ENCODE measurements at regions not wholly inside any gene's neighbourhood (a gene's known extent, or its start where the extent isn't known, plus 50 kb on each side); places are given as distances from the start of the nearest gene placed in this dataset.

GRCh38 chr21:28779914-28780313 lies 212.8 kb downstream of the LTN1 start:
- Histone ChIP-seq H3F3A (replicated peaks; ENCODE audit: low read depth) (no peaks in the 10 kb centered on the region), H4K20me1 (replicated peaks; ENCODE audit: insufficient read depth) (no peaks in the 10 kb centered on the region), H3K36me3 (ENCODE audit: insufficient read depth) (no peaks in the 10 kb centered on the region), H3K4me3 (no peak overlapping the region), H2AFZ (no peak overlapping the region), H3K27ac (ENCODE audit: low read depth) (no peak overlapping the region), H3K9me2 (ENCODE audit: insufficient read depth) (peaks cover 18% of the 10 kb centered on the region), H3K27me3 (ENCODE audit: insufficient read depth) (no peaks in the 10 kb centered on the region), H3K4me1 (ENCODE audit: insufficient read depth) (no peaks in the 10 kb centered on the region), H3K79me2 (replicated peaks; ENCODE audit: insufficient read depth) (no peaks in the 10 kb centered on the region), H3K4me2 (no peak overlapping the region)
- no peak for ATAC-seq
- H3K4me3 Mint-ChIP-seq, result no peak overlapping the region
- no peak overlapping the region for H3K27ac Mint-ChIP-seq
- DNase-seq (ENCODE audit: low spot score), result no peak
- no peaks in the 10 kb centered on the region for H3K27me3 Mint-ChIP-seq (ENCODE audit: insufficient read depth, low read depth, poor library complexity)
- peaks cover 28% of the 10 kb centered on the region for H3K9me3 Mint-ChIP-seq
- TF ChIP-seq EZH2 (IDR thresholded peaks at IDR 0.05; ENCODE audit: low read depth, unreplicated experiment) (no peak), CREB1 (CRISPR knock-in tag; IDR thresholded peaks at IDR 0.05; ENCODE audit: low read depth) (no peak), ZNF331 (CRISPR knock-in tag; IDR thresholded peaks at IDR 0.05; ENCODE audit: low read depth) (no peak)
- TF ChIP-seq, protein P1, sequence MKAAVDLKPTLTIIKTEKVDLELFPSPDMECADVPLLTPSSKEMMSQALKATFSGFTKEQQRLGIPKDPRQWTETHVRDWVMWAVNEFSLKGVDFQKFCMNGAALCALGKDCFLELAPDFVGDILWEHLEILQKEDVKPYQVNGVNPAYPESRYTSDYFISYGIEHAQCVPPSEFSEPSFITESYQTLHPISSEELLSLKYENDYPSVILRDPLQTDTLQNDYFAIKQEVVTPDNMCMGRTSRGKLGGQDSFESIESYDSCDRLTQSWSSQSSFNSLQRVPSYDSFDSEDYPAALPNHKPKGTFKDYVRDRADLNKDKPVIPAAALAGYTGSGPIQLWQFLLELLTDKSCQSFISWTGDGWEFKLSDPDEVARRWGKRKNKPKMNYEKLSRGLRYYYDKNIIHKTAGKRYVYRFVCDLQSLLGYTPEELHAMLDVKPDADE (IDR thresholded peaks at IDR 0.05), result no peak
- TF ChIP-seq, protein P2, sequence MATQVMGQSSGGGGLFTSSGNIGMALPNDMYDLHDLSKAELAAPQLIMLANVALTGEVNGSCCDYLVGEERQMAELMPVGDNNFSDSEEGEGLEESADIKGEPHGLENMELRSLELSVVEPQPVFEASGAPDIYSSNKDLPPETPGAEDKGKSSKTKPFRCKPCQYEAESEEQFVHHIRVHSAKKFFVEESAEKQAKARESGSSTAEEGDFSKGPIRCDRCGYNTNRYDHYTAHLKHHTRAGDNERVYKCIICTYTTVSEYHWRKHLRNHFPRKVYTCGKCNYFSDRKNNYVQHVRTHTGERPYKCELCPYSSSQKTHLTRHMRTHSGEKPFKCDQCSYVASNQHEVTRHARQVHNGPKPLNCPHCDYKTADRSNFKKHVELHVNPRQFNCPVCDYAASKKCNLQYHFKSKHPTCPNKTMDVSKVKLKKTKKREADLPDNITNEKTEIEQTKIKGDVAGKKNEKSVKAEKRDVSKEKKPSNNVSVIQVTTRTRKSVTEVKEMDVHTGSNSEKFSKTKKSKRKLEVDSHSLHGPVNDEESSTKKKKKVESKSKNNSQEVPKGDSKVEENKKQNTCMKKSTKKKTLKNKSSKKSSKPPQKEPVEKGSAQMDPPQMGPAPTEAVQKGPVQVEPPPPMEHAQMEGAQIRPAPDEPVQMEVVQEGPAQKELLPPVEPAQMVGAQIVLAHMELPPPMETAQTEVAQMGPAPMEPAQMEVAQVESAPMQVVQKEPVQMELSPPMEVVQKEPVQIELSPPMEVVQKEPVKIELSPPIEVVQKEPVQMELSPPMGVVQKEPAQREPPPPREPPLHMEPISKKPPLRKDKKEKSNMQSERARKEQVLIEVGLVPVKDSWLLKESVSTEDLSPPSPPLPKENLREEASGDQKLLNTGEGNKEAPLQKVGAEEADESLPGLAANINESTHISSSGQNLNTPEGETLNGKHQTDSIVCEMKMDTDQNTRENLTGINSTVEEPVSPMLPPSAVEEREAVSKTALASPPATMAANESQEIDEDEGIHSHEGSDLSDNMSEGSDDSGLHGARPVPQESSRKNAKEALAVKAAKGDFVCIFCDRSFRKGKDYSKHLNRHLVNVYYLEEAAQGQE (IDR thresholded peaks at IDR 0.05; ENCODE audit: unreplicated experiment), result no peak
- no peaks in the 10 kb centered on the region for H3K4me1 Mint-ChIP-seq
- H3K36me3 Mint-ChIP-seq (ENCODE audit: low read depth), result peaks cover 4% of the 10 kb centered on the region; the same call in 1 of the 3 replicates

DNA sequence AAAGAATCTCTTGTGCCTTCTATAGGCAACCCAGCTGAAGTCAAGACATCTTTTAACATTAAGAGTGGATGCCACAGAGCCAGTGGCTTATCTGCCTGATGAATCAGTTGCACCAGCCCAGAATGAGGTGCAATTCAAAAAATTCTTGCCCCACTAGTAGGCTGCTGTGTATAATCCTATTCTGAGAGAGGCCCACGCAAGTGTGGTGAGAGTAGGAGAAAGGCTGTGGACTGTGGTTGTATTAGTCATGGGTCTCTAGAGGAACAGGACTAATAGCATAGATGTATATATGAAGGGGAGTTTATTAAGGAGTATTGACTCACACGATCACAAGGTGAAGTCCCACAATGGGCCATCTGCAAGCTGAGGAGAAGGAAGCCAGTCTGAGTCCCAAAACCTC lies 216.4 kb downstream of the LTN1 start:
- Histone ChIP-seq H3K4me3 (no peak overlapping the region), H3F3A (replicated peaks; ENCODE audit: low read depth) (no peaks in the 10 kb centered on the region), H3K4me2 (no peak overlapping the region), H3K27me3 (ENCODE audit: insufficient read depth) (no peaks in the 10 kb centered on the region), H3K79me2 (replicated peaks; ENCODE audit: insufficient read depth) (no peaks in the 10 kb centered on the region), H3K27ac (ENCODE audit: low read depth) (no peak overlapping the region), H3K4me1 (ENCODE audit: insufficient read depth) (no peaks in the 10 kb centered on the region), H3K9me2 (ENCODE audit: insufficient read depth) (peaks cover 15% of the 10 kb centered on the region), H2AFZ (no peak overlapping the region), H3K36me3 (ENCODE audit: insufficient read depth) (no peaks in the 10 kb centered on the region), H4K20me1 (replicated peaks; ENCODE audit: insufficient read depth) (no peaks in the 10 kb centered on the region)
- no peak for DNase-seq (ENCODE audit: low spot score)
- peaks cover 6% of the 10 kb centered on the region; the same call in 1 of the 3 replicates for H3K9me3 Mint-ChIP-seq
- ATAC-seq, result no peak
- H3K27ac Mint-ChIP-seq, result no peak overlapping the region
- H3K4me1 Mint-ChIP-seq, result no peaks in the 10 kb centered on the region
- no peaks in the 10 kb centered on the region for H3K36me3 Mint-ChIP-seq (ENCODE audit: low read depth)
- no peaks in the 10 kb centered on the region for H3K27me3 Mint-ChIP-seq (ENCODE audit: insufficient read depth, low read depth, poor library complexity)
- H3K4me3 Mint-ChIP-seq, result no peak overlapping the region
- TF ChIP-seq NANOG (IDR thresholded peaks at IDR 0.05; ENCODE audit: borderline replicate concordance) (no peak), STAT1 (IDR thresholded peaks at IDR 0.05; ENCODE audit: unreplicated experiment) (no peak), JUNB (IDR thresholded peaks at IDR 0.05; ENCODE audit: unreplicated experiment) (no peak), CREB1 (CRISPR knock-in tag; IDR thresholded peaks at IDR 0.05; ENCODE audit: low read depth) (no peak)
- TF ChIP-seq, protein P3, sequence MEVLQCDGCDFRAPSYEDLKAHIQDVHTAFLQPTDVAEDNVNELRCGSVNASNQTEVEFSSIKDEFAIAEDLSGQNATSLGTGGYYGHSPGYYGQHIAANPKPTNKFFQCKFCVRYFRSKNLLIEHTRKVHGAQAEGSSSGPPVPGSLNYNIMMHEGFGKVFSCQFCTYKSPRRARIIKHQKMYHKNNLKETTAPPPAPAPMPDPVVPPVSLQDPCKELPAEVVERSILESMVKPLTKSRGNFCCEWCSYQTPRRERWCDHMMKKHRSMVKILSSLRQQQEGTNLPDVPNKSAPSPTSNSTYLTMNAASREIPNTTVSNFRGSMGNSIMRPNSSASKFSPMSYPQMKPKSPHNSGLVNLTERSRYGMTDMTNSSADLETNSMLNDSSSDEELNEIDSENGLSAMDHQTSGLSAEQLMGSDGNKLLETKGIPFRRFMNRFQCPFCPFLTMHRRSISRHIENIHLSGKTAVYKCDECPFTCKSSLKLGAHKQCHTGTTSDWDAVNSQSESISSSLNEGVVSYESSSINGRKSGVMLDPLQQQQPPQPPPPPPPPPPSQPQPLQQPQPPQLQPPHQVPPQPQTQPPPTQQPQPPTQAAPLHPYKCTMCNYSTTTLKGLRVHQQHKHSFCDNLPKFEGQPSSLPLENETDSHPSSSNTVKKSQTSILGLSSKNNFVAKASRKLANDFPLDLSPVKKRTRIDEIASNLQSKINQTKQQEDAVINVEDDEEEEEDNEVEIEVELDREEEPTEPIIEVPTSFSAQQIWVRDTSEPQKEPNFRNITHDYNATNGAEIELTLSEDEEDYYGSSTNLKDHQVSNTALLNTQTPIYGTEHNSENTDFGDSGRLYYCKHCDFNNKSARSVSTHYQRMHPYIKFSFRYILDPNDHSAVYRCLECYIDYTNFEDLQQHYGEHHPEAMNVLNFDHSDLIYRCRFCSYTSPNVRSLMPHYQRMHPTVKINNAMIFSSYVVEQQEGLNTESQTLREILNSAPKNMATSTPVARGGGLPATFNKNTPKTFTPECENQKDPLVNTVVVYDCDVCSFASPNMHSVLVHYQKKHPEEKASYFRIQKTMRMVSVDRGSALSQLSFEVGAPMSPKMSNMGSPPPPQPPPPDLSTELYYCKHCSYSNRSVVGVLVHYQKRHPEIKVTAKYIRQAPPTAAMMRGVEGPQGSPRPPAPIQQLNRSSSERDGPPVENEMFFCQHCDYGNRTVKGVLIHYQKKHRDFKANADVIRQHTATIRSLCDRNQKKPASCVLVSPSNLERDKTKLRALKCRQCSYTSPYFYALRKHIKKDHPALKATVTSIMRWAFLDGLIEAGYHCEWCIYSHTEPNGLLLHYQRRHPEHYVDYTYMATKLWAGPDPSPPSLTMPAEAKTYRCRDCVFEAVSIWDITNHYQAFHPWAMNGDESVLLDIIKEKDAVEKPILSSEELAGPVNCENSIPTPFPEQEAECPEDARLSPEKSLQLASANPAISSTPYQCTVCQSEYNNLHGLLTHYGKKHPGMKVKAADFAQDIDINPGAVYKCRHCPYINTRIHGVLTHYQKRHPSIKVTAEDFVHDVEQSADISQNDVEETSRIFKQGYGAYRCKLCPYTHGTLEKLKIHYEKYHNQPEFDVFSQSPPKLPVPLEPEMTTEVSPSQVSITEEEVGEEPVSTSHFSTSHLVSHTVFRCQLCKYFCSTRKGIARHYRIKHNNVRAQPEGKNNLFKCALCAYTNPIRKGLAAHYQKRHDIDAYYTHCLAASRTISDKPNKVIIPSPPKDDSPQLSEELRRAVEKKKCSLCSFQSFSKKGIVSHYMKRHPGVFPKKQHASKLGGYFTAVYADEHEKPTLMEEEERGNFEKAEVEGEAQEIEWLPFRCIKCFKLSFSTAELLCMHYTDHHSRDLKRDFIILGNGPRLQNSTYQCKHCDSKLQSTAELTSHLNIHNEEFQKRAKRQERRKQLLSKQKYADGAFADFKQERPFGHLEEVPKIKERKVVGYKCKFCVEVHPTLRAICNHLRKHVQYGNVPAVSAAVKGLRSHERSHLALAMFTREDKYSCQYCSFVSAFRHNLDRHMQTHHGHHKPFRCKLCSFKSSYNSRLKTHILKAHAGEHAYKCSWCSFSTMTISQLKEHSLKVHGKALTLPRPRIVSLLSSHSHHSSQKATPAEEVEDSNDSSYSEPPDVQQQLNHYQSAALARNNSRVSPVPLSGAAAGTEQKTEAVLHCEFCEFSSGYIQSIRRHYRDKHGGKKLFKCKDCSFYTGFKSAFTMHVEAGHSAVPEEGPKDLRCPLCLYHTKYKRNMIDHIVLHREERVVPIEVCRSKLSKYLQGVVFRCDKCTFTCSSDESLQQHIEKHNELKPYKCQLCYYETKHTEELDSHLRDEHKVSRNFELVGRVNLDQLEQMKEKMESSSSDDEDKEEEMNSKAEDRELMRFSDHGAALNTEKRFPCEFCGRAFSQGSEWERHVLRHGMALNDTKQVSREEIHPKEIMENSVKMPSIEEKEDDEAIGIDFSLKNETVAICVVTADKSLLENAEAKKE (CRISPR knock-in tag; IDR thresholded peaks at IDR 0.05), result no peak
- TF ChIP-seq, protein P1 (IDR thresholded peaks at IDR 0.05), result no peak

Data from GM23338 (cell line).